ENCODE measurements at regions not wholly inside any gene's neighbourhood (a gene's known extent, or its start where the extent isn't known, plus 50 kb on each side); places are given as distances from the start of the nearest gene placed in this dataset.

DNA sequence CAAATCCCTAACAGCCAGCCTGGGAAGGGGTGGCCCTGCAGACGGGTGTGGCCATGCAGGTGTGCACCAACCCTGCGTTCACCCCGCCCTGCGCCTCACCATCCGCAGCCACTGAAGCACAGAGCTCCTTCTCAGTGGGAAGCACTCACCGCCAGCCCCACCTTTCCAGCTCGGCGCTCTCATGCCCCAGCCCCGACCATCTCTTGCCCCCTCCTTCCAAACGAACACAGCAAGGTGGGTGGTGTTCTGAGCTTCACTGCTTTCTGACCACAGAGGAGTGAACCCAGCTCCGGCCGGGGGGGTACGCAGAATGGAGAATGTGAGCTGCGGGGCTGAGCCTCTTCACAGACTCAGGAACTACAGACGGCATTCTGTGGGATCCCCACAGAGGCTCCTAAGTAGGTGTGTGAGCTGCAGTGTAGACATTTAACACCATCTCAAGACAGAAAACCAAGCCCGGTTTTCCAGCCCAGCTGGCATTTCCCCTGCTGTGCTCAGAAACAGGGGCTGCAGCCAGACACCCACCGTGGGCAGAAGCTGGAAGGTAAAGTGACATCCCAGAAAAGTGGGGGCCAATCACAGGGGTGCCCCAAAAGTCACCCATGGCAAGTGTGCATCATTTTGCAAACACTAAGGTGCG, 88.4 kb upstream of the RTL6 start:
- no peaks in the 10 kb centered on the region for H3K36me3 ChIP-seq (ENCODE audit: control insufficient read depth, insufficient read depth, low read length)
- H3K27me3 ChIP-seq (ENCODE audit: control insufficient read depth, insufficient read depth, low read length), result no peaks in the 10 kb centered on the region
- no peak for TF ChIP-seq POLR2AphosphoS5 (IDR thresholded peaks at IDR 0.05; ENCODE audit: low read depth, low read length)
- TF ChIP-seq, protein P1, sequence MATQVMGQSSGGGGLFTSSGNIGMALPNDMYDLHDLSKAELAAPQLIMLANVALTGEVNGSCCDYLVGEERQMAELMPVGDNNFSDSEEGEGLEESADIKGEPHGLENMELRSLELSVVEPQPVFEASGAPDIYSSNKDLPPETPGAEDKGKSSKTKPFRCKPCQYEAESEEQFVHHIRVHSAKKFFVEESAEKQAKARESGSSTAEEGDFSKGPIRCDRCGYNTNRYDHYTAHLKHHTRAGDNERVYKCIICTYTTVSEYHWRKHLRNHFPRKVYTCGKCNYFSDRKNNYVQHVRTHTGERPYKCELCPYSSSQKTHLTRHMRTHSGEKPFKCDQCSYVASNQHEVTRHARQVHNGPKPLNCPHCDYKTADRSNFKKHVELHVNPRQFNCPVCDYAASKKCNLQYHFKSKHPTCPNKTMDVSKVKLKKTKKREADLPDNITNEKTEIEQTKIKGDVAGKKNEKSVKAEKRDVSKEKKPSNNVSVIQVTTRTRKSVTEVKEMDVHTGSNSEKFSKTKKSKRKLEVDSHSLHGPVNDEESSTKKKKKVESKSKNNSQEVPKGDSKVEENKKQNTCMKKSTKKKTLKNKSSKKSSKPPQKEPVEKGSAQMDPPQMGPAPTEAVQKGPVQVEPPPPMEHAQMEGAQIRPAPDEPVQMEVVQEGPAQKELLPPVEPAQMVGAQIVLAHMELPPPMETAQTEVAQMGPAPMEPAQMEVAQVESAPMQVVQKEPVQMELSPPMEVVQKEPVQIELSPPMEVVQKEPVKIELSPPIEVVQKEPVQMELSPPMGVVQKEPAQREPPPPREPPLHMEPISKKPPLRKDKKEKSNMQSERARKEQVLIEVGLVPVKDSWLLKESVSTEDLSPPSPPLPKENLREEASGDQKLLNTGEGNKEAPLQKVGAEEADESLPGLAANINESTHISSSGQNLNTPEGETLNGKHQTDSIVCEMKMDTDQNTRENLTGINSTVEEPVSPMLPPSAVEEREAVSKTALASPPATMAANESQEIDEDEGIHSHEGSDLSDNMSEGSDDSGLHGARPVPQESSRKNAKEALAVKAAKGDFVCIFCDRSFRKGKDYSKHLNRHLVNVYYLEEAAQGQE (IDR thresholded peaks at IDR 0.05; ENCODE audit: insufficient read depth in 1 of 2, low read depth in 2 of 2, low read length in 1 of 2), result no peak
- TF ChIP-seq, protein P2, sequence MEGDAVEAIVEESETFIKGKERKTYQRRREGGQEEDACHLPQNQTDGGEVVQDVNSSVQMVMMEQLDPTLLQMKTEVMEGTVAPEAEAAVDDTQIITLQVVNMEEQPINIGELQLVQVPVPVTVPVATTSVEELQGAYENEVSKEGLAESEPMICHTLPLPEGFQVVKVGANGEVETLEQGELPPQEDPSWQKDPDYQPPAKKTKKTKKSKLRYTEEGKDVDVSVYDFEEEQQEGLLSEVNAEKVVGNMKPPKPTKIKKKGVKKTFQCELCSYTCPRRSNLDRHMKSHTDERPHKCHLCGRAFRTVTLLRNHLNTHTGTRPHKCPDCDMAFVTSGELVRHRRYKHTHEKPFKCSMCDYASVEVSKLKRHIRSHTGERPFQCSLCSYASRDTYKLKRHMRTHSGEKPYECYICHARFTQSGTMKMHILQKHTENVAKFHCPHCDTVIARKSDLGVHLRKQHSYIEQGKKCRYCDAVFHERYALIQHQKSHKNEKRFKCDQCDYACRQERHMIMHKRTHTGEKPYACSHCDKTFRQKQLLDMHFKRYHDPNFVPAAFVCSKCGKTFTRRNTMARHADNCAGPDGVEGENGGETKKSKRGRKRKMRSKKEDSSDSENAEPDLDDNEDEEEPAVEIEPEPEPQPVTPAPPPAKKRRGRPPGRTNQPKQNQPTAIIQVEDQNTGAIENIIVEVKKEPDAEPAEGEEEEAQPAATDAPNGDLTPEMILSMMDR (IDR thresholded peaks at IDR 0.05), result no peak
- TF ChIP-seq SIN3A (IDR thresholded peaks at IDR 0.05; ENCODE audit: borderline replicate concordance, insufficient read depth, low read depth, low read length), result no peak
- TF ChIP-seq TCF7L2 (IDR thresholded peaks at IDR 0.05; ENCODE audit: low read depth, low read length), result no peak
- in situ Hi-C loops (cut with HindIII; ENCODE audit: low pct_unique_long_range_greater_than_20kb, low sequenced_read_pairs) (no loop called here), intact Hi-C loops (cut with micrococcal nuclease; ENCODE audit: unreplicated experiment) (no loop called here)
- H3K4me3 ChIP-seq (ENCODE audit: low read depth in 2 of 2, low read length in 2 of 2), result no peak overlapping the region
- ChIA-PET POLR2A (no interaction called here), CTCF (no interaction called here)
- H3K27ac ChIP-seq (ENCODE audit: low read length), result no peak overlapping the region
- ATAC-seq (no peak), DNase-seq (ENCODE audit: low read depth, low spot score) (no peak)
- no peaks in the 10 kb centered on the region for H3K4me1 ChIP-seq (ENCODE audit: control insufficient read depth, insufficient read depth, low read length)
- no TSS peak for BruUV-seq (replicated peaks)
- no peaks in the 10 kb centered on the region for H3K9me3 ChIP-seq (ENCODE audit: control insufficient read depth, insufficient read depth, low read depth, low read length)

DNA sequence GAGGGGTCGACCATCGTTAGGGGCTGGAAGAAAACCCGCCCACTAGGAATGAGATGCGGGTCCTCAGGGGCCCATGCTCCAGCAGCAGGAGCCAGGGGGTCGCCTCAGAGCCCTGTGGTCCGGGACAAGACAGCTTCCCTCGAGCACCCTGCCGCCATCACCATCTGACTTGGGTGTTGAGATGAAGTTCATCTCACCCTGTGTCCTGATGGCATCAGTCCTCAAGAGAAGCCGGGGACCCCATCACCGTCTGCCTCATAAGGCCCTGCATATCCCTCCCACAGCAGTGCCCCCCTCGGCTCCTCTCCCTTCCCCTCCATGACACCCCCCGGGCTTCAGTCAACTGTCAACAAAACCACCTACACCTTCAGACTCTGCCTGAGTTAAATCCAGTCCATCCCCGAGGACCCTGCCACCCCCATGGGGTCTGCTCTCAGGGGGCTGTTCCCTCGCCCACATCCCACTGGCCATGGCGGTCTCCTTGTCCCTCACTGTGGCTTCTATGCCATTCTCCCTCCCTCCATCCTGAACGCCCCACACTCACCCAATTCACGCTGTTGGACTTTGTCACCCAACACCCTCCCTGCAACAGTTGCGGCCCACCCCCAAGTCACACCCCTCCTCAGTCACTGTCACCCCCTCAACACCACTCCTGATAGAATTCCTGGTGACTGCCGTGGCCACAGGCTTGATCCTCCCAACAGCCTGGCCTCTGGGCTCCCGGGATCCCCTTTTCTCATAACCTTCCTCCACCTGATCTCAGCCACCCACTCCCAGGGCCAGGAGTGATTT, 87.7 kb upstream of the RTL6 start:
- Histone ChIP-seq H3K4me3 (ENCODE audit: low read depth in 2 of 2, low read length in 2 of 2) (no peak overlapping the region), H3K36me3 (ENCODE audit: control insufficient read depth, insufficient read depth, low read length) (no peaks in the 10 kb centered on the region), H3K27me3 (ENCODE audit: control insufficient read depth, insufficient read depth, low read length) (no peaks in the 10 kb centered on the region), H3K9me3 (ENCODE audit: control insufficient read depth, insufficient read depth, low read depth, low read length) (no peaks in the 10 kb centered on the region), H3K4me1 (ENCODE audit: control insufficient read depth, insufficient read depth, low read length) (no peaks in the 10 kb centered on the region), H3K27ac (ENCODE audit: low read length) (no peak overlapping the region)
- BruUV-seq (replicated peaks), result no TSS peak
- ATAC-seq (no peak), DNase-seq (ENCODE audit: low read depth, low spot score) (no peak)
- ChIA-PET POLR2A (no interaction called here), CTCF (no interaction called here)
- intact Hi-C loops (cut with micrococcal nuclease; ENCODE audit: unreplicated experiment), result no loop called here
- TF ChIP-seq TCF7L2 (IDR thresholded peaks at IDR 0.05; ENCODE audit: low read depth, low read length), result no peak
- no peak for TF ChIP-seq SIN3A (IDR thresholded peaks at IDR 0.05; ENCODE audit: borderline replicate concordance, insufficient read depth, low read depth, low read length)
- TF ChIP-seq, protein P2 (IDR thresholded peaks at IDR 0.05), result no peak
- TF ChIP-seq POLR2AphosphoS5 (IDR thresholded peaks at IDR 0.05; ENCODE audit: low read depth, low read length), result no peak
- TF ChIP-seq, protein P1 (IDR thresholded peaks at IDR 0.05; ENCODE audit: insufficient read depth in 1 of 2, low read depth in 2 of 2, low read length in 1 of 2), result no peak
- in situ Hi-C loops (cut with HindIII; ENCODE audit: low pct_unique_long_range_greater_than_20kb, low sequenced_read_pairs), result no loop called here
